ENCODE measurements at regions not wholly inside any gene's neighbourhood (a gene's known extent, or its start where the extent isn't known, plus 50 kb on each side); places are given as distances from the start of the nearest gene placed in this dataset.

DNA sequence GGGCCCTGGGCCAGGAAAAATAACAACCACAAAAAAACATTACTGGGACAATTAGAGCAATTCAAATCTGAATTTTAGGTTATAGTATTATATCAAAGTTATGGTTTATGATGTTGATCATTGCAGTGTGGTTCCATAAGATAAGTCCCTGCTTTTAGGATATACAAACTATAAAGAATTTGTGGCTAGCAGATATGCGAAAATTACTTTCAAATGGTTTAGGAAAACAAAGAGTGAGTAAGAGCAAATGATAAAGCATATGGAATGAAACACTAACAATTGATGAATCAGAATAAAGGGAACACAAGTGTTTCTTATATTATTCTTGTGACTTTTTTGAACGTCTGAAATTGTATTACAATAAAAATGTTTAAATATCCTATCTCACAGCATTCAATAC, 64.4 kb upstream of the HECTD2 start:
- DNase-seq (ENCODE audit: low read depth): no peak
- TF ChIP-seq, protein P1, sequence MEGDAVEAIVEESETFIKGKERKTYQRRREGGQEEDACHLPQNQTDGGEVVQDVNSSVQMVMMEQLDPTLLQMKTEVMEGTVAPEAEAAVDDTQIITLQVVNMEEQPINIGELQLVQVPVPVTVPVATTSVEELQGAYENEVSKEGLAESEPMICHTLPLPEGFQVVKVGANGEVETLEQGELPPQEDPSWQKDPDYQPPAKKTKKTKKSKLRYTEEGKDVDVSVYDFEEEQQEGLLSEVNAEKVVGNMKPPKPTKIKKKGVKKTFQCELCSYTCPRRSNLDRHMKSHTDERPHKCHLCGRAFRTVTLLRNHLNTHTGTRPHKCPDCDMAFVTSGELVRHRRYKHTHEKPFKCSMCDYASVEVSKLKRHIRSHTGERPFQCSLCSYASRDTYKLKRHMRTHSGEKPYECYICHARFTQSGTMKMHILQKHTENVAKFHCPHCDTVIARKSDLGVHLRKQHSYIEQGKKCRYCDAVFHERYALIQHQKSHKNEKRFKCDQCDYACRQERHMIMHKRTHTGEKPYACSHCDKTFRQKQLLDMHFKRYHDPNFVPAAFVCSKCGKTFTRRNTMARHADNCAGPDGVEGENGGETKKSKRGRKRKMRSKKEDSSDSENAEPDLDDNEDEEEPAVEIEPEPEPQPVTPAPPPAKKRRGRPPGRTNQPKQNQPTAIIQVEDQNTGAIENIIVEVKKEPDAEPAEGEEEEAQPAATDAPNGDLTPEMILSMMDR (IDR thresholded peaks at IDR 0.05; ENCODE audit: insufficient read depth, low read depth, low read length, missing control alignments): no peak
- no peak overlapping the region for H3K4me3 ChIP-seq (ENCODE audit: low read depth, low read length)

DNA sequence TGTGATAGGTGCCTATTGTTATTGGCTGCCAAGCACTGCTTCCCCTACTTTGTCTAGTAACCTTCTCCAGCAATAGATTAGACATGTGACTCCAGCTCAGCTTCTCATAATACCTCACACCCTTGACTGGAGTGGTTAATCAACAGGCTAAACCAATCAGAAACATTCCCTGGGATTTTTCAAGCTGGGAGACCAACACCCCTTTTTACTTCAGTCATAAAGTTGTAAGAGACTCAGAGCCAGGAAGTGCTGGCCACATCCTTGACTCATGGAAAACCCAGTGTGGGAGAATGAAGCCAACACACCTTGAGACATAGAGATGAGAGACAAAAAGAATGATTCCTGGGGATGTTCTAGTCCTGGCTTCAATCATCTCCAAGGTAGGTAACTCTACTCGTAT, 62.6 kb upstream of the HECTD2 start:
- TF ChIP-seq, protein P1 (IDR thresholded peaks at IDR 0.05; ENCODE audit: insufficient read depth, low read depth, low read length, missing control alignments): no peak
- DNase-seq (ENCODE audit: low read depth): no peak

DNA sequence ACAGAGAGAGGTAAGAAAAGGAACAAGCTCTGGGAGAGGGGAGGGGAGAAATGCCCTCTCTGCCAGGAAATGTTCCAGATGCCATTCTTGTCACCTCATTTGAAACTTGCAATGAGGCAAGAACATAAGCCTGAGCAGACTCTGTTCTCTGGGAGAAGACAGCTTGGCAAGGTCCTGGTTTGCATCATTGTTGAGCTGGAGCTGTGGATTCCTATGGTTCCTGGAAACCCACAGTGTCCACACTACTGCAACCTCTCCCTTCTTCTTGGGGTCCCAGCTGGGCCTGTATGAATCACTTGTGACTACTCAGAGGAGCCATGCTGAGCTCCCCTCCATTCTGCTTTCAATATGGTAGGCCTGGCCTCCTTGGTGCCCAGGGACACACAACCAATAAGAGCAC, 60.8 kb upstream of the HECTD2 start:
- H3K4me3 ChIP-seq (ENCODE audit: low read depth, low read length): no peak overlapping the region
- no peak for DNase-seq (ENCODE audit: low read depth)
- TF ChIP-seq, protein P1 (IDR thresholded peaks at IDR 0.05; ENCODE audit: insufficient read depth, low read depth, low read length, missing control alignments): no peak

More for the DNA sequence above, 62.6 kb upstream of the HECTD2 start:
- no peak overlapping the region for H3K4me3 ChIP-seq (ENCODE audit: low read depth, low read length)

DNA sequence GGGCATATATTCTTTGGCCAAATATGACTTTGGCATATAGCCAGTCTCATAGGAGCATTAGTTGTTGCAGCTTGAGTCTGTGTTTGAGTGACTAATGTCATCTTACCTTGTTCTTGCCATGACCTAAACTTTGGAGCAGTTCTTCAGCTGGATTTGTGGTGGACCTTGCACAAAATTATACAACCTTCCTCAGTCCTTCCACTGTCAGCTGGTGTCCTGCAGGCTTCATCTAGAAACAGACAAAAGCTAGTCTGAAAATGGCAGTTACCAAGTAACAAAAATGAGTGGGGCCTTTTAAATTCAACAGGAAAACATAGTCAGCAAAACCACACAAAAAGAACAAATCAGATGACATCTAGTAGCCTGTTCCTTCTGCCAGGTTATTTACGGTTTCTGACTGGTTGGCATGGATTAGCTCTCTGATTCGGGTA, 59.5 kb upstream of the HECTD2 start:
- DNase-seq (ENCODE audit: low read depth): no peak
- no peak overlapping the region for H3K4me3 ChIP-seq (ENCODE audit: low read depth, low read length)
- TF ChIP-seq, protein P1 (IDR thresholded peaks at IDR 0.05; ENCODE audit: insufficient read depth, low read depth, low read length, missing control alignments): no peak

DNA sequence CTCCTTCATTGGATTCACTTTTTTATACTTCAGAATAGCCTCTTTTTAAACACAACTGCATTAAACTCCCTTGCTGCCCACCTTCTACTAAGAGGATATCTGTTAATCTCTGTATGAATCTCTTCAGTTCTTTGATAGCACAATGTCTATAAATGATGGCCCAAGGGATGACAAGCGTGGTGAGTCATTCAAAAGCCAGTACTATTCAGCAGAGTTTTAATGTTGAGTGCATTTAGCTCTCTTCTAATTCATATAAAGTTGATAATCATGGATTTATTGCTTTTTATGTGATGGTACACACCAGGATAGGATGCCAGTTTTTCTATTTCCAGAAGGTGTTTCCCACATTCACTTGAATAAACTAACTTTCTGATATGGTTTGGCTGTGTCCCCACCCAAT, 57.4 kb upstream of the HECTD2 start:
- TF ChIP-seq, protein P1 (IDR thresholded peaks at IDR 0.05; ENCODE audit: insufficient read depth, low read depth, low read length, missing control alignments): no peak
- no peak overlapping the region for H3K4me3 ChIP-seq (ENCODE audit: low read depth, low read length)
- no peak for DNase-seq (ENCODE audit: low read depth)

DNA sequence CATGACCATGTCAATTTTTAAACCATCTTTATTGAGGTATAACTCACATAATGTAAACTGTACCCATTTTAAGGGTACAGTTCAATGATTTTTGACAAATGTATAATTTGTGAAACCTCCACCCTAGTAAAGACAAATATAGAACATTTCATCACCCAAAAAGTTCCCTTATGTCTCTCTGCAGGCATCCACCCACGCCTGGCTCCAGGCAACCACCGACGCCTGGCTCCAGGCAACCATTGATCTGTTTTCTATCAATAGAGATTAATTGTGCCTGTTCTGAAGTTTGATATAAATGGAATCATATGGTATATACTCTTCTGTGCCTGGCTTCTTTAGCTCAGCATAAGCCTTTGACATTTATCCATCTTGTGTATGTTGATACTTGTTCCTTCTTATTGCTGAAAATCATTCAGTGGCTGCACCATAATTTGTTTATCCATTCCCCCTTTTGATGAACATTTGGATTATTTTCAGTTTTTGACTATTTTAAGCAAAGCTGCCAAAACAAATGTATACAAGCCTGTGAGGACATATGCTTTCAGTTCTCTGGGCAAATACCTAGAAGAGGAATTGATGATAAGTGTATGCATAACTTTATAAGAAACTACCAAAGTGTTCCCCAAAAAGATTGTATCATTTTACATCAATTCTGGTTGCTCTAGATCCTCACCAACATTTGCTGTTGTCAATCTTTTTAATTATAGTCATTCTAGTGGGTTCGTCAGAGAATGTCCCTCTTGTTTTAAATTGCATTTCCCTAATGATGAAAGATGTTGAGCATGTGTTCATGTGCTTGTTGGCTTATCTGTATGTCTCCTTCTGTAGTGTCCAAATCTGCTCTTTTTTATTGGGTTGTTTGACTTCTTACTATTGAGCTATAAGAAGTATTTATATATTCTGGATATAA, 55.7 kb upstream of the HECTD2 start:
- TF ChIP-seq, protein P1 (IDR thresholded peaks at IDR 0.05; ENCODE audit: insufficient read depth, low read depth, low read length, missing control alignments): no peak
- H3K4me3 ChIP-seq (ENCODE audit: low read depth, low read length): no peak overlapping the region
- no peak for DNase-seq (ENCODE audit: low read depth)

Data from GM12865 (cell line).